Right ventricle myocardium superior (tissue), 1 donor: ENCODE measurements at regions not wholly inside any gene's neighbourhood (a gene's known extent, or its start where the extent isn't known, plus 50 kb on each side); places are given as distances from the start of the nearest gene placed in this dataset.

Experiments
- ATAC-seq: fragments of 200-7000 bp; cut with Tn5 transposase; one replicate; pipeline ENCODE4 v1.9.1; 2020; ENCODE audit warnings: mild to moderate bottlenecking; ENCODE audit not compliant: poor library complexity
- DNase-seq: peaks from one replicate; pipeline ENCODE4 v3.0.0-alpha.2; 2020
- intact Hi-C: fragments of 100-400 bp; cut with DNase I; formaldehyde crosslinking; loops from one replicate; pipeline ENCODE4 v1.11.2; 2022
- donor health status: DM: no; HTN: yes; CAD: no; lungs with severe emphysema.

- DNase-seq (no peak), ATAC-seq (no peak)
- intact Hi-C loops: no loop called here
Measured at GRCh38 chr5:8628521-8628920, 759.6 kb downstream of the MTRR start.

GRCh38 chr5:8633259-8633658, 764.3 kb downstream of the MTRR start:
- intact Hi-C loops: no loop called here
- ATAC-seq: no peak

GRCh38 chr5:8633696-8634095, 764.7 kb downstream of the MTRR start:
- intact Hi-C loops: no loop called here
- ATAC-seq (no peak), DNase-seq (no peak)

More at GRCh38 chr5:8633259-8633658, 764.3 kb downstream of the MTRR start:
- DNase-seq: no peak

DNA sequence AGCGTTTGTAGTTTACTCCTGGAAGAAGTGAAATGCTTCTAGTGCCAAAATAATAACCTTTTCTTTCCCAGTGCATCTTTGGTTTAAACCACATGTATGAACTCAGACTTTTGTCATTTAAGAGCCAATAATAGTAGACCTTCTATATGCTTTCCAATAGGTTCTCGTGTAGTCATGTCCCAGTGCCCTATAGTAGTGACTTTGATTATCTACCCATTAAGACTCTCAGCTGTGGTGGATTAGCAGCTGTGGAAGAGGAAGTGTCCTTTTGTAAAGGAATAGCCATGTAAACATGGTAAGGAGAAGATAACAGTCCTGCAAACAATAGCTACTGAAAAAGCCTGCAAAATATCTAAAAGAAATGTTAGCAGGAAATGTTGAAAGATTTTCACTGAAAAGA, 765.3 kb downstream of the MTRR start:
- intact Hi-C loops: no loop called here
- ATAC-seq (no peak), DNase-seq (no peak)

GRCh38 chr5:8641786-8642505, 773.0 kb downstream of the MTRR start:
- DNase-seq: no peak
- ATAC-seq: no peak
- intact Hi-C loops: no loop called here

DNA sequence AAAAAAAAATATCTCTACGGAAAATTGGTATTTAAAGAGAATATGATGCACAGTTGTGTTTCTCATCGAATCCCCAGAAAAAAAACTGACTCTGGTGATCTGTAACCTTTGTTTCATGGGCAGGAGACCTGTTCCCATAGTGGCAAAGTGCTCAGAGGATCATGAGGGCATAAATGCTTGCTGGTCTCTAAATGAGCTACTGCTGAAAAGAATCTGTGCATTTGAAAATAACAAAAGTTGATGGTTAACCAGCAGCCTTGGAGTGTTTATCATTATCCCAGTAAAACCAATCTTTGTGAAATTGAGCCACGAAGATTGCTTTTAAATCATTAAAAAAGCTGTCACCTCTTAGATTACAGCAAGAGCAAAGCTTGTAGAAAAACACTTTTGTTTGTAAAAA, 775.4 kb downstream of the MTRR start:
- no peak for DNase-seq
- intact Hi-C loops: no loop called here
- no peak for ATAC-seq

- ATAC-seq: no peak
- intact Hi-C loops: no loop called here
- DNase-seq: no peak
Measured at GRCh38 chr5:8647111-8647510, 778.2 kb downstream of the MTRR start.

DNA sequence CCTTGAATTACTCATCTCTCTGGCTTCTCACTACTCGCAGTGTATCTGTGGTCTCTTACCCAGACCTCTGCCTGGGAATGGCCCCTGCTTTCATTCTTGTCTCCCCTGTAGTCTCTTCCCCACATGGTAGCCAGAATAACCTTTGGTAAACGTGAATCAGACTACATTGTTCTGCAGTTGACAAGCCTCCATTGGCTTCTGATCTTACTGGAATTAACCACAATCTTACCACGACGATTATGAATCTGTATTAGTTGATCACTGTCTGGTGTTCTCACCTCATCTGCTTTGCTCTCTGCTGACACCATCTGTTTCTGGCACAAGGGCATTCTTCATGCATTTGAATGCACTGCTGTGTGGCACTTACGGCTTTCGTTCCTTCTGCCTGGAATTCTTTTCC, 781.2 kb downstream of the MTRR start:
- intact Hi-C loops: no loop called here
- DNase-seq: no peak
- no peak for ATAC-seq

- no peak for ATAC-seq
- intact Hi-C loops: no loop called here
- no peak for DNase-seq
Measured at GRCh38 chr5:8660133-8660893, 791.4 kb downstream of the MTRR start.

DNA sequence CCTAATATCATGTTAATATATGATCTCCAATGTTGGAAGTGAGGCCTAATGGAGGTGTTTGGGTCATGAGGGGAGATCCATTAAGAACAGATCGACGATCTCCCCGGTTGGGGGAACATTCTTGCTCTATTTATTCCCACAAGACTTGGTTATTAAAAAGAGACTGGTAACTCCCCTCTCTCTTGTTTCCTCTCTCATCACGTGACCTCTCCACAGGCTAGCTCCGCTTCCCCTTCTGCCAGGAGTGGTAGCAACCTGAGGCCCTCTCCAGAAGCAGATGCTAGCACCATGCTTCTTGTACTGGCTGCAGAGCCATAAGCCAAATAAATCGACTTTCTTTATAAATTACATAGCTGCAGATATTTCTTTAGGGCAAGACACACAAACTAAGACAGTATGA, 794.4 kb downstream of the MTRR start:
- no peak for ATAC-seq
- intact Hi-C loops: no loop called here
- DNase-seq: no peak

- intact Hi-C loops: no loop called here
- no peak for ATAC-seq
- no peak for DNase-seq
Measured at GRCh38 chr5:8675182-8675581, 806.2 kb downstream of the MTRR start.

DNA sequence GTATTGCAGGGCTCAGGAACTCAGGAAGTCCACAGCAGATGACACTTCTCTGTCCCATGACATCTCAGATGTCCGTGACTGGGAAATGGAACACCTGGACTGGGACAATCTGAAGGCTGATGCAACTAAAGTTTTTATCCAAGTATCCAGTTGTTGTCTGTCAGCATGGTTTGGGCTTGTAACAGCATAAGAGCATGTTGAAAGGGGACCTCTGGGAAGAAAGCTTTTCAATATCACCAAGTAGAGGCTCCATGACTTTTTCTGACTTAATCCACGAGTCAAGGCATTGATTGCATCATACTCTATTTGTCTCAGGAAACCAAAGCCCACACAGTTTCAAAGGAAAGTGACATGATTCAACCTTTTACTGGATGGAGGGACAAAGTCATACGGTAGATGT, 807.7 kb downstream of the MTRR start:
- ATAC-seq: no peak
- intact Hi-C loops: no loop called here
- no peak for DNase-seq

- intact Hi-C loops: no loop called here
- DNase-seq (no peak), ATAC-seq (no peak)
Measured at GRCh38 chr5:8682381-8682780, 813.4 kb downstream of the MTRR start.

DNA sequence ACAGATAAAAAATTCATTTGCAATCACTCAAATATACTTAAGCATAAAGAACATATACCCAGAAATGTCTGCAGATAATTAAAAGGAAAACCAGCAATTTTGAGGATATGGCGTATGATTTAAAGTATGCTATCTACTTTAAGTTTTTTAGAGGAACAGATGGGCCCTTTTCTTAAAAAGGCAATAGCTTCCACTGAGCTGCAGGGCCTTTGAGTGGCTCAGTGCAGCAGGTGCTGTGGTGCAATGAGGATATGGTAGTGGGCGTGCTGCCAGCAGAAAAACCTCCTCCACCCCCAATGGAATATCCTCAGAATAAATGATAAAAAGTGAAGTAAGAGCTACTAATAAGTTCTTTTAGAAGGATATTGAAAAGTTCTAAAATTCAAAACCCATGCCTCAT, 814.5 kb downstream of the MTRR start:
- intact Hi-C loops: no loop called here
- DNase-seq (no peak), ATAC-seq (no peak)

DNA sequence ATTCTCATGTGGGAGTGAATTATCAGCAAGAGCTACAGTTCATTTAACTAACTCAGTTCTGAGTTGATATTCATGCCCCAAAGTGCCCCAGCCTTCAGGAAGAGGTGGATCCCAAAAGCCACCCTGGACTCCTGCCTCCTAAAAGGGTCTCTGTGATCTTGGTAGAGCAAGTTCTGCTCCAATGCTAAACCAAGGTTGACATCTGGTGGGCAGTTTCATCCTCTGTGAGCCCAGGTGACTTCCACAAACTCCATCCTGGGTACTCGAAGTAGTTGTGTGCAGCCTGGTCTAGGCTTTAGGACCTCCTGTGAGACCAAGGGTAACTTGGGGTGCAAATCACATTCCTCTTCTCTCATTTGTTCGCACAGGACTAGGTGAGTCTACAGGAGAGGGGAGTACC, 816.8 kb downstream of the MTRR start:
- DNase-seq (no peak), ATAC-seq (no peak)
- intact Hi-C loops: no loop called here

- intact Hi-C loops: no loop called here
- no peak for ATAC-seq
- no peak for DNase-seq
Measured at GRCh38 chr5:8686707-8687106, 817.8 kb downstream of the MTRR start.

GRCh38 chr5:8689773-8690172, 820.8 kb downstream of the MTRR start:
- DNase-seq: no peak
- intact Hi-C loops: no loop called here
- no peak for ATAC-seq

- DNase-seq: no peak
- ATAC-seq: no peak
- intact Hi-C loops: no loop called here
Measured at GRCh38 chr5:8691221-8691620, 822.3 kb downstream of the MTRR start.

DNA sequence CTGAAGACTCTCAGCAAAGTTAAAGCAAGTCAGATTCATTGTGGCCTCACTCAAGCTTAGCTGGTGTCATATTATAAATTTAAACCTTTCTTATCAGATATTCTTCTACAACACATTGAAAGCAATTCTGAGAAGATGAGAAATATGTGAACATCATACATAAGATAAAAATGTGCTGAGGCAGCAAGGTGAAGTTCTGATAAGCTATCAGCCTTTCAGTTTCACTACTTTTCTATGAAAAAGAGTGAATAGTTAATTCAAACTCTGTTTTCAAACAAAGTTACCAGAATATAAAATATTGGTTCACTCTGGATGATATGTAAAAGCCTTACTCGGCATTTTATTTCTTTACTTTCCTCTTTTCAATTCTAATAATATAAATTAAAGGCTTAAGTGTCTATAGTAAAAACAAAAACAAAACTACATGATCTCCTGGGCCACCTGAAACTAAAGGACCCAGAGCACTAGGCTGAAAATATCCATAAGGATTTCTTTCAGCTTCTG, 824.4 kb downstream of the MTRR start:
- intact Hi-C loops: no loop called here
- DNase-seq (no peak), ATAC-seq (no peak)

- intact Hi-C loops: no loop called here
- ATAC-seq (no peak), DNase-seq (no peak)
Measured at GRCh38 chr5:8694545-8694944, 825.6 kb downstream of the MTRR start.
